Adipocyte (in vitro differentiated cells): ENCODE measurements at regions not wholly inside any gene's neighbourhood (a gene's known extent, or its start where the extent isn't known, plus 50 kb on each side); places are given as distances from the start of the nearest gene placed in this dataset.

Source experiments
- DNase-seq: peaks from one replicate; pipeline ENCODE4 v3.0.0-alpha.2; 2015; ENCODE audit warnings: low read depth
- H3K27me3 ChIP-seq: replicated peaks from 2 replicates; pipeline ENCODE4 v1.7.0; 2013; ENCODE audit warnings: mild to moderate bottlenecking, low read length, moderate library complexity; ENCODE audit not compliant: control insufficient read depth, insufficient read depth
- H3K36me3 ChIP-seq: 2 replicates; pipeline ENCODE4 v1.7.0; 2013; ENCODE audit warnings: low read length, mild to moderate bottlenecking, moderate library complexity; ENCODE audit not compliant: control insufficient read depth, insufficient read depth, severe bottlenecking
- H3K4me1 ChIP-seq: 2 replicates; pipeline ENCODE4 v1.7.0; 2013; ENCODE audit warnings: mild to moderate bottlenecking, low read length, moderate library complexity; ENCODE audit not compliant: control insufficient read depth, insufficient read depth
- H3K4me3 ChIP-seq: 2 replicates; pipeline ENCODE4 v1.7.0; 2013; ENCODE audit warnings: mild to moderate bottlenecking, low read length, moderate library complexity
- H3K9ac ChIP-seq: 2 replicates; pipeline ENCODE4 v1.7.0; 2013; ENCODE audit warnings: mild to moderate bottlenecking, low read length, moderate library complexity
- H3K9me3 ChIP-seq: 2 replicates; pipeline ENCODE4 v1.7.0; 2013; ENCODE audit warnings: mild to moderate bottlenecking, low read length, moderate library complexity; ENCODE audit not compliant: control insufficient read depth

- H3K4me3 ChIP-seq = no peak overlapping the region
- DNase-seq = no peak
- H3K36me3 ChIP-seq = no peaks in the 10 kb centered on the region
- H3K4me1 ChIP-seq = peaks cover 9% of the 10 kb centered on the region
- peaks cover 12% of the 10 kb centered on the region for H3K27me3 ChIP-seq
- H3K9ac ChIP-seq = no peak overlapping the region
- no peaks in the 10 kb centered on the region for H3K9me3 ChIP-seq
Observed at GRCh38 chr14:98943907-98944306, 328.1 kb downstream of the BCL11B start.

- Histone ChIP-seq H3K4me3 (no peak overlapping the region), H3K36me3 (no peaks in the 10 kb centered on the region), H3K9ac (no peak overlapping the region), H3K4me1 (peaks cover 19% of the 10 kb centered on the region), H3K27me3 (peaks cover 12% of the 10 kb centered on the region), H3K9me3 (no peaks in the 10 kb centered on the region)
- no peak for DNase-seq
Observed at GRCh38 chr14:98944989-98945388, 327.0 kb downstream of the BCL11B start.

GRCh38 chr14:98945611-98946570, 326.1 kb downstream of the BCL11B start:
- H3K36me3 ChIP-seq = no peaks in the 10 kb centered on the region
- no peak for DNase-seq
- no peak overlapping the region for H3K4me3 ChIP-seq
- H3K4me1 ChIP-seq = peaks cover 19% of the 10 kb centered on the region
- H3K27me3 ChIP-seq = peaks cover 10% of the 10 kb centered on the region
- no peak overlapping the region for H3K9ac ChIP-seq
- no peaks in the 10 kb centered on the region for H3K9me3 ChIP-seq

- H3K4me1 ChIP-seq = peaks cover 19% of the 10 kb centered on the region
- no peaks in the 10 kb centered on the region for H3K9me3 ChIP-seq
- peaks cover 12% of the 10 kb centered on the region for H3K27me3 ChIP-seq
- no peaks in the 10 kb centered on the region for H3K36me3 ChIP-seq
- no peak overlapping the region for H3K4me3 ChIP-seq
- DNase-seq = peak; percentile 1
- no peak overlapping the region for H3K9ac ChIP-seq
Observed at GRCh38 chr14:98946940-98947339, 325.1 kb downstream of the BCL11B start.

GRCh38 chr14:98947911-98948595, 323.9 kb downstream of the BCL11B start:
- DNase-seq = no peak
- peaks cover 29% of the 10 kb centered on the region for H3K4me1 ChIP-seq
- H3K9ac ChIP-seq = no peak overlapping the region
- H3K4me3 ChIP-seq = no peak overlapping the region
- no peaks in the 10 kb centered on the region for H3K9me3 ChIP-seq
- H3K27me3 ChIP-seq = peaks cover 12% of the 10 kb centered on the region
- H3K36me3 ChIP-seq = no peaks in the 10 kb centered on the region

- Histone ChIP-seq H3K36me3 (no peaks in the 10 kb centered on the region), H3K9ac (no peak overlapping the region), H3K4me3 (no peak overlapping the region), H3K27me3 (peaks cover 6% of the 10 kb centered on the region), H3K4me1 (peaks cover 39% of the 10 kb centered on the region), H3K9me3 (no peaks in the 10 kb centered on the region)
- DNase-seq = no peak
Observed at GRCh38 chr14:98949051-98949450, 322.9 kb downstream of the BCL11B start.

GRCh38 chr14:98949481-98950135, 322.4 kb downstream of the BCL11B start:
- H3K4me3 ChIP-seq = no peak overlapping the region
- no peak for DNase-seq
- peaks cover 6% of the 10 kb centered on the region for H3K27me3 ChIP-seq
- H3K4me1 ChIP-seq = peaks cover 44% of the 10 kb centered on the region
- H3K9me3 ChIP-seq = no peaks in the 10 kb centered on the region
- no peaks in the 10 kb centered on the region for H3K36me3 ChIP-seq
- H3K9ac ChIP-seq = no peak overlapping the region

- no peaks in the 10 kb centered on the region for H3K36me3 ChIP-seq
- H3K4me1 ChIP-seq = peaks cover 44% of the 10 kb centered on the region
- DNase-seq = no peak
- H3K9me3 ChIP-seq = no peaks in the 10 kb centered on the region
- no peak overlapping the region for H3K9ac ChIP-seq
- peaks cover 6% of the 10 kb centered on the region for H3K27me3 ChIP-seq
- H3K4me3 ChIP-seq = no peak overlapping the region
Observed at GRCh38 chr14:98950353-98950895, 321.6 kb downstream of the BCL11B start.

GRCh38 chr14:98951031-98951430, 321.0 kb downstream of the BCL11B start:
- H3K27me3 ChIP-seq = peaks cover 6% of the 10 kb centered on the region
- no peak for DNase-seq
- no peaks in the 10 kb centered on the region for H3K9me3 ChIP-seq
- no peak overlapping the region for H3K4me3 ChIP-seq
- H3K4me1 ChIP-seq = peaks cover 44% of the 10 kb centered on the region
- no peaks in the 10 kb centered on the region for H3K36me3 ChIP-seq
- no peak overlapping the region for H3K9ac ChIP-seq

- Histone ChIP-seq H3K4me3 (no peak overlapping the region), H3K9ac (no peak overlapping the region), H3K9me3 (no peaks in the 10 kb centered on the region), H3K4me1 (peaks cover 45% of the 10 kb centered on the region), H3K36me3 (no peaks in the 10 kb centered on the region), H3K27me3 (peaks cover 6% of the 10 kb centered on the region)
- no peak for DNase-seq
Observed at GRCh38 chr14:98951521-98952152, 320.4 kb downstream of the BCL11B start.
